ENCODE measurements at regions not wholly inside any gene's neighbourhood (a gene's known extent, or its start where the extent isn't known, plus 50 kb on each side); places are given as distances from the start of the nearest gene placed in this dataset.

GRCh38 chr4:107299646-107300045 lies 263.5 kb upstream of the DKK2 start:
- no peak overlapping the region for H3K27ac ChIP-seq (ENCODE audit: low read depth in 1 of 2, low read length in 2 of 2)
- Mint-ChIP-seq H3K27ac (no peak overlapping the region), H3K9me3 (peaks cover 1 to 10% (median 8%) of the 10 kb centered on the region in 7 donors), H3K36me3 (no peaks in the 10 kb centered on the region), H3K27me3 (ENCODE audit: low read depth in 3 of 3) (peaks cover 0 to 1% (median 0%) of the 10 kb centered on the region in 3 donors), H3K4me3 (no peak overlapping the region), H3K4me1 (no peaks in the 10 kb centered on the region)
- no peaks in the 10 kb centered on the region for H4K20me1 ChIP-seq (ENCODE audit: insufficient read depth, low read length)
- WGBS (ENCODE audit: insufficient coverage), result 89% methylated on average over 1 of the region's 2 CpGs
- no peak overlapping the region for H2AFZ ChIP-seq (ENCODE audit: insufficient read depth, low read depth, low read length, poor library complexity, severe bottlenecking)
- no peak overlapping the region for H3K4me2 ChIP-seq (replicated peaks; ENCODE audit: extremely low read depth, low read length, poor library complexity, severe bottlenecking)
- peaks cover 6 to 12% of the 10 kb centered on the region in 2 donors for H3K9me3 ChIP-seq (replicated peaks in 1 of 2; ENCODE audit: control insufficient read depth in 1 of 2, insufficient read depth in 1 of 2, low read length in 2 of 2)
- no peak for DNase-seq
- TF ChIP-seq CTCF (IDR thresholded peaks at IDR 0.05), result no peak
- no peaks in the 10 kb centered on the region for H3K79me2 ChIP-seq (ENCODE audit: insufficient read depth, low read length)
- H3K4me1 ChIP-seq (ENCODE audit: control insufficient read depth in 1 of 2, insufficient read depth in 2 of 2, low read length in 2 of 2), result no peaks in the 10 kb centered on the region
- H3K27me3 ChIP-seq (ENCODE audit: control insufficient read depth in 2 of 2, insufficient read depth in 2 of 2, low read length in 2 of 2), result no peaks in the 10 kb centered on the region
- H3K36me3 ChIP-seq (replicated peaks in 1 of 2; ENCODE audit: control insufficient read depth in 1 of 2, insufficient read depth in 2 of 2, low read length in 2 of 2), result no peaks in the 10 kb centered on the region
- H3K9ac ChIP-seq (ENCODE audit: insufficient read depth, low read length, poor library complexity, severe bottlenecking), result no peak overlapping the region
- no peak overlapping the region for H3K4me3 ChIP-seq (replicated peaks in 1 of 3; ENCODE audit: low read depth in 2 of 3, low read length in 3 of 3)
- intact Hi-C loops (cut with micrococcal nuclease), result no loop called here

- TF ChIP-seq CTCF (IDR thresholded peaks at IDR 0.05), result no peak
- H3K4me1 Mint-ChIP-seq, result no peaks in the 10 kb centered on the region
- H3K27ac Mint-ChIP-seq, result no peak overlapping the region
These were observed 256.9 kb upstream of the DKK2 start for GRCh38 chr4:107292979-107293378.

More at GRCh38 chr4:107292979-107293378, 256.9 kb upstream of the DKK2 start:
- Histone ChIP-seq H2AFZ (ENCODE audit: insufficient read depth, low read depth, low read length, poor library complexity, severe bottlenecking) (no peak overlapping the region), H3K4me2 (replicated peaks; ENCODE audit: extremely low read depth, low read length, poor library complexity, severe bottlenecking) (no peak overlapping the region), H3K4me3 (replicated peaks in 1 of 3; ENCODE audit: low read depth in 2 of 3, low read length in 3 of 3) (no peak overlapping the region), H3K27me3 (ENCODE audit: control insufficient read depth in 2 of 2, insufficient read depth in 2 of 2, low read length in 2 of 2) (no peaks in the 10 kb centered on the region), H3K36me3 (replicated peaks in 1 of 2; ENCODE audit: control insufficient read depth in 1 of 2, insufficient read depth in 2 of 2, low read length in 2 of 2) (no peaks in the 10 kb centered on the region), H3K79me2 (ENCODE audit: insufficient read depth, low read length) (no peaks in the 10 kb centered on the region), H3K27ac (ENCODE audit: low read depth in 1 of 2, low read length in 2 of 2) (no peak overlapping the region), H4K20me1 (ENCODE audit: insufficient read depth, low read length) (no peaks in the 10 kb centered on the region), H3K4me1 (ENCODE audit: control insufficient read depth in 1 of 2, insufficient read depth in 2 of 2, low read length in 2 of 2) (no peaks in the 10 kb centered on the region), H3K9me3 (replicated peaks in 1 of 2; ENCODE audit: control insufficient read depth in 1 of 2, insufficient read depth in 1 of 2, low read length in 2 of 2) (peaks cover 6 to 20% of the 10 kb centered on the region in 2 donors), H3K9ac (ENCODE audit: insufficient read depth, low read length, poor library complexity, severe bottlenecking) (no peak overlapping the region)
- intact Hi-C loops (cut with micrococcal nuclease), result no loop called here
- H3K27me3 Mint-ChIP-seq (ENCODE audit: low read depth in 3 of 3), result peaks cover 0 to 1% (median 0%) of the 10 kb centered on the region in 3 donors
- H3K4me3 Mint-ChIP-seq, result no peak overlapping the region
- peaks cover 5 to 30% (median 19%) of the 10 kb centered on the region in 7 donors for H3K9me3 Mint-ChIP-seq
- 84% methylated on average over 3 of the region's 4 CpGs for WGBS (ENCODE audit: insufficient coverage)
- no peaks in the 10 kb centered on the region for H3K36me3 Mint-ChIP-seq
- no peak for DNase-seq
